Vagina (tissue), 2 donors: ENCODE measurements at regions not wholly inside any gene's neighbourhood (a gene's known extent, or its start where the extent isn't known, plus 50 kb on each side); places are given as distances from the start of the nearest gene placed in this dataset.

Experiments used
- DNase-seq, 2 donors: peaks; one replicate each; pipeline ENCODE4 v3.0.0-alpha.2; 2017; ENCODE audit errors: extremely low spot score in 2 of 2
- H3K27ac ChIP-seq: fragments of 200-600 bp; sonication (generic); one replicate; pipeline ENCODE4 v1.5.1; 2019
- H3K27me3 ChIP-seq: fragments of 200-600 bp; sonication (generic); one replicate; pipeline ENCODE4 v1.5.1; 2019
- H3K36me3 ChIP-seq, 2 donors: fragments of 200-600 bp; sonication (generic); one replicate each; pipeline ENCODE4 v1.5.1; 2017 to 2019
- H3K4me1 ChIP-seq: fragments of 200-600 bp; sonication (generic); one replicate; pipeline ENCODE4 v1.5.1; 2019
- H3K4me3 ChIP-seq, 2 donors: fragments of 200-600 bp; sonication (generic); 1 replicate in 1 of 2; 2 replicates in 1 of 2; pipeline ENCODE4 v1.5.1; 2016 to 2019
- H3K9me3 ChIP-seq: fragments of 200-600 bp; sonication (generic); one replicate; pipeline ENCODE4 v1.5.1; 2019
- CTCF ChIP-seq, 3 experiments: fragments of 450-650 bp in 2 of 3; fragments of 200-600 bp in 1 of 3; sonication (generic) in 1 of 3; IDR thresholded peaks; one replicate each; pipeline ENCODE4 v1.5.1; 2017 to 2019; ENCODE audit warnings: antibody characterized with exemption in 3 of 3, mild to moderate bottlenecking in 2 of 3, moderate library complexity in 2 of 3
- POLR2A ChIP-seq, 2 donors: fragments of 450-650 bp; IDR thresholded peaks; one replicate each; pipeline ENCODE4 v1.6.1; 2017; ENCODE audit warnings: antibody characterized with exemption in 2 of 2, mild to moderate bottlenecking in 2 of 2, moderate library complexity in 2 of 2
- POLR2AphosphoS5 ChIP-seq, 2 donors: sonication (generic); formaldehyde crosslinking; IDR thresholded peaks; one replicate each; pipeline ENCODE4 v1.9.0; 2017; ENCODE audit warnings: antibody characterized with exemption in 2 of 2, mild to moderate bottlenecking in 2 of 2, low read depth in 1 of 2; ENCODE audit not compliant: insufficient read depth in 1 of 2
- intact Hi-C: fragments of 100-400 bp; cut with DNase I; formaldehyde crosslinking; loops from one replicate; pipeline ENCODE4 v1.15.1; 2023

DNA sequence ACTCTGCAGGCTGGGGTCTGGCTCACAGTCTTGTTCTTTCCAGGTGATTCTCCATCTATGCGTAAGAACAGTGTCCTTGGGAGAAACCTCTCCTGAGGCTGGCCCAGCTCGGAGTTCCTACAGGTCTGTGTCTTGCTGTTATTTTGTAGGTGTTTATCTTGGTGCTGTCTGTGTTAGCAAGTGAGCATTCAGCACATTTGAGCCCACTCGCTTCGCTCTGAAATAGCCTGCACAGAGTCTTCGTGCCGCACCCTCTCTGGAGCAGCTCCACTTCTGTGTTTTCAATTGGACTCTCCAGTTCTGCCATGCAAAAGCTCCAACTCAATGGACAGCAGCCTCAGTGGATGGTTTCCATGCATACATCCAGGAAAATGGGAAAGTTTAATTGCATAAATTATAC lies 378.2 kb upstream of the ST6GAL2 start:
- DNase-seq, result no peak
- Histone ChIP-seq H3K9me3 (no peaks in the 10 kb centered on the region), H3K27me3 (no peaks in the 10 kb centered on the region), H3K27ac (no peak overlapping the region), H3K36me3 (no peaks in the 10 kb centered on the region), H3K4me1 (no peaks in the 10 kb centered on the region), H3K4me3 (no peak overlapping the region)
- no peak for TF ChIP-seq POLR2A (IDR thresholded peaks at IDR 0.05)
- TF ChIP-seq CTCF (IDR thresholded peaks at IDR 0.05), result no peak
- TF ChIP-seq POLR2AphosphoS5 (IDR thresholded peaks at IDR 0.05; ENCODE audit: insufficient read depth in 1 of 2, low read depth in 1 of 2), result no peak
- intact Hi-C loops, result loop anchor here (5.0 kb wide), 1 partner anchor 488 kb away; no protein-coding TSS in a partner anchor

DNA sequence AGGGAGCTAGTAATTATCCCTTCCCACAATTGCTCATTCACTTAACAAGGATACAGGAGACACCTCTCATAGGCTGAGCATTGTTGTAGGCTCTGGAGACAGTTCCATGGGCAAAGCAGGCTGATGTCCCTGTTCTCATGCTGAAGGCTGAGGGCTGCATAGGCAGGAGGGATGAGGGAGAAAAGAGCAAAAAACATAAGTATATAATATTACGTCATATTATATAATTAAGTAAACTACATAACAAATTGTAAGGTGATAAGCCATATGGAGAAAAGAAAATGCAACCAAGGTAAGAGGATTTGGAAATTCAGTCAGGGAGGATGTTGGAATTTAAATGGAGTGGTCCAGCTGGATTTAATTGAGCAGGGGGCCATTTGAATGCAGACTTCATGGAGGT lies 380.6 kb upstream of the ST6GAL2 start:
- TF ChIP-seq POLR2A (IDR thresholded peaks at IDR 0.05), result no peak
- TF ChIP-seq CTCF (IDR thresholded peaks at IDR 0.05), result no peak
- no peak for TF ChIP-seq POLR2AphosphoS5 (IDR thresholded peaks at IDR 0.05; ENCODE audit: insufficient read depth in 1 of 2, low read depth in 1 of 2)
- intact Hi-C loops, result no loop called here
- no peaks in the 10 kb centered on the region for H3K36me3 ChIP-seq
- H3K4me3 ChIP-seq, result no peak overlapping the region
- no peaks in the 10 kb centered on the region for H3K4me1 ChIP-seq
- H3K9me3 ChIP-seq, result no peaks in the 10 kb centered on the region
- no peaks in the 10 kb centered on the region for H3K27me3 ChIP-seq
- no peak for DNase-seq
- H3K27ac ChIP-seq, result no peak overlapping the region

- H3K4me3 ChIP-seq, result no peak overlapping the region
- H3K9me3 ChIP-seq, result no peaks in the 10 kb centered on the region
- no peaks in the 10 kb centered on the region for H3K36me3 ChIP-seq
- DNase-seq, result no peak
- H3K27ac ChIP-seq, result no peak overlapping the region
- no peaks in the 10 kb centered on the region for H3K27me3 ChIP-seq
- intact Hi-C loops, result no loop called here
- no peaks in the 10 kb centered on the region for H3K4me1 ChIP-seq
- TF ChIP-seq POLR2A (IDR thresholded peaks at IDR 0.05), result no peak
- TF ChIP-seq POLR2AphosphoS5 (IDR thresholded peaks at IDR 0.05; ENCODE audit: insufficient read depth in 1 of 2, low read depth in 1 of 2), result no peak
- no peak for TF ChIP-seq CTCF (IDR thresholded peaks at IDR 0.05)
Observed at GRCh38 chr2:107267086-107267485, 381.1 kb upstream of the ST6GAL2 start.

DNA sequence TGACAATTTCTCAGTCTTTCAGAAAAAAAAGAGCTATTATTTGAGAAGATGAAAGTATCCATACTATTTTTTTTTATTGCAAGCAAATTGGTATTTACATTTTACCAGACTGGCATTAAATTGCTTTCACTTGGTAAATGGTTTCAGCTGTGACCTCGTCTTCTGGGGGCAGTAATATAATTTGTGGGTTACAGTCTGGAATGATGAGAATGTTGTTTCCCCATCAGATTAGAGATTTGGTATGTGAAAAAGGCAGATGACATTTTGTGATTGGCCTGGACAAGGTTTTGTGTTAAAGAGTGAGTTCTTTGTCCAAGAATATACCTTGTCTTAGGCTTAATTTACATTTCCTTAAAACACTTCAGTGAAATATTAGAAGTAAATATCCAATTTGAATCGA lies 390.1 kb upstream of the ST6GAL2 start:
- TF ChIP-seq CTCF (IDR thresholded peaks at IDR 0.05) (no peak), POLR2AphosphoS5 (IDR thresholded peaks at IDR 0.05; ENCODE audit: insufficient read depth in 1 of 2, low read depth in 1 of 2) (no peak), POLR2A (IDR thresholded peaks at IDR 0.05) (no peak)
- Histone ChIP-seq H3K9me3 (no peaks in the 10 kb centered on the region), H3K27me3 (no peaks in the 10 kb centered on the region), H3K27ac (no peak overlapping the region), H3K36me3 (no peaks in the 10 kb centered on the region), H3K4me1 (no peaks in the 10 kb centered on the region), H3K4me3 (no peak overlapping the region)
- intact Hi-C loops, result no loop called here
- DNase-seq, result no peak

- Histone ChIP-seq H3K36me3 (no peaks in the 10 kb centered on the region), H3K4me1 (no peaks in the 10 kb centered on the region), H3K27ac (no peak overlapping the region), H3K4me3 (no peak overlapping the region), H3K27me3 (no peaks in the 10 kb centered on the region), H3K9me3 (no peaks in the 10 kb centered on the region)
- no peak for DNase-seq
- intact Hi-C loops, result no loop called here
- TF ChIP-seq POLR2A (IDR thresholded peaks at IDR 0.05) (no peak), POLR2AphosphoS5 (IDR thresholded peaks at IDR 0.05; ENCODE audit: insufficient read depth in 1 of 2, low read depth in 1 of 2) (no peak), CTCF (IDR thresholded peaks at IDR 0.05) (no peak)
Observed at GRCh38 chr2:107278672-107279071, 392.7 kb upstream of the ST6GAL2 start.
